A673 (cell line): ENCODE measurements at regions not wholly inside any gene's neighbourhood (a gene's known extent, or its start where the extent isn't known, plus 50 kb on each side); places are given as distances from the start of the nearest gene placed in this dataset.

ENCODE experiments used
- EZH2 ChIP-seq: fragments of 200-600 bp; sonication (generic); IDR thresholded peaks from 2 replicates; pipeline ENCODE4 v1.6.1; 2017; ENCODE audit warnings: borderline replicate concordance, low read depth, mild to moderate bottlenecking, mixed read lengths, antibody characterized with exemption, low read length; ENCODE audit not compliant: poor library complexity, severe bottlenecking
- TF ChIP-seq, protein P1 (sequence below): fragments of 300-800, 200-600 bp; sonication (generic); conservative IDR thresholded peaks from 2 replicates; pipeline ENCODE4 v1.5.1; 2017; ENCODE audit warnings: low read depth, mild to moderate bottlenecking, antibody characterized with exemption, low read length, moderate library complexity, mixed read lengths

DNA sequence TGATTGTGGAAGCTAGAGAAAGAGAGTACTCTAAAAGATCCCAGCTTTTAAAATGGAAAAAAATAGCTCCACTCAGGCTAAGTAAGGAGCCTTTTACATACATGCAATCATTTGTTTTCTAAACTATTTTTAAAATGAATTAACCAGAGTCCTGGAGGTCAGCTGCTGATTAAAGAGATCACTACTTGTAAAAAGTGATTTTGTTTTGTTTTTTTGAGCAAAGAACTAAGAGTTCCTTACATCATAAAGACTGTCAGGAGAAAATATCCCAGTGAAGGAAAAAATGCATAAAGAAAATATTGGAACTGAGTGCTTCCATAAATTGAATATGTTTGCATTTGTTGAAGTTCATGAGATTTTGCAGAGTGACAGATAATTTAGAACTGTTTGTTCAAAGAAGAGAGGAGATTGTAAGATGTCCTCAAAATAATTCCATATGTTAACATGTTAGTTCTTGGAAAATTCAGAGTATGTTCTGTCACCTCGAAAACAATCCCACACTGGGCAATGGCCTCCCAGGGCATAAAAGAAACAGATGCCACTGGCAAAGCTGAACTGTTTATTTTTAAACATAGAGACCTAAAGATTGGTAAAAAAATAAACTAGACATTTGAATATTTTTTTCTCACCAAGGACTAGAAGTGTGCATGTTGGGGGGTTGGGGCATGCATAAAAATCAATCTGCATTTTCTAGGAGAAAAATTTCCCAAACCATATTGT, 264.7 kb downstream of the NPR3 start:
- TF ChIP-seq, protein P1, sequence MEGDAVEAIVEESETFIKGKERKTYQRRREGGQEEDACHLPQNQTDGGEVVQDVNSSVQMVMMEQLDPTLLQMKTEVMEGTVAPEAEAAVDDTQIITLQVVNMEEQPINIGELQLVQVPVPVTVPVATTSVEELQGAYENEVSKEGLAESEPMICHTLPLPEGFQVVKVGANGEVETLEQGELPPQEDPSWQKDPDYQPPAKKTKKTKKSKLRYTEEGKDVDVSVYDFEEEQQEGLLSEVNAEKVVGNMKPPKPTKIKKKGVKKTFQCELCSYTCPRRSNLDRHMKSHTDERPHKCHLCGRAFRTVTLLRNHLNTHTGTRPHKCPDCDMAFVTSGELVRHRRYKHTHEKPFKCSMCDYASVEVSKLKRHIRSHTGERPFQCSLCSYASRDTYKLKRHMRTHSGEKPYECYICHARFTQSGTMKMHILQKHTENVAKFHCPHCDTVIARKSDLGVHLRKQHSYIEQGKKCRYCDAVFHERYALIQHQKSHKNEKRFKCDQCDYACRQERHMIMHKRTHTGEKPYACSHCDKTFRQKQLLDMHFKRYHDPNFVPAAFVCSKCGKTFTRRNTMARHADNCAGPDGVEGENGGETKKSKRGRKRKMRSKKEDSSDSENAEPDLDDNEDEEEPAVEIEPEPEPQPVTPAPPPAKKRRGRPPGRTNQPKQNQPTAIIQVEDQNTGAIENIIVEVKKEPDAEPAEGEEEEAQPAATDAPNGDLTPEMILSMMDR: no peak
- TF ChIP-seq EZH2: no peak
